HG02571 (cell line): ENCODE measurements at regions not wholly inside any gene's neighbourhood (a gene's known extent, or its start where the extent isn't known, plus 50 kb on each side); places are given as distances from the start of the nearest gene placed in this dataset.

Source experiments
- ATAC-seq: cut with Tn5 transposase; IDR thresholded peaks from one replicate; pipeline ENCODE4 v1.9.1; 2021; ENCODE audit warnings: mild to moderate bottlenecking, moderate library complexity; ENCODE audit not compliant: unreplicated experiment

DNA sequence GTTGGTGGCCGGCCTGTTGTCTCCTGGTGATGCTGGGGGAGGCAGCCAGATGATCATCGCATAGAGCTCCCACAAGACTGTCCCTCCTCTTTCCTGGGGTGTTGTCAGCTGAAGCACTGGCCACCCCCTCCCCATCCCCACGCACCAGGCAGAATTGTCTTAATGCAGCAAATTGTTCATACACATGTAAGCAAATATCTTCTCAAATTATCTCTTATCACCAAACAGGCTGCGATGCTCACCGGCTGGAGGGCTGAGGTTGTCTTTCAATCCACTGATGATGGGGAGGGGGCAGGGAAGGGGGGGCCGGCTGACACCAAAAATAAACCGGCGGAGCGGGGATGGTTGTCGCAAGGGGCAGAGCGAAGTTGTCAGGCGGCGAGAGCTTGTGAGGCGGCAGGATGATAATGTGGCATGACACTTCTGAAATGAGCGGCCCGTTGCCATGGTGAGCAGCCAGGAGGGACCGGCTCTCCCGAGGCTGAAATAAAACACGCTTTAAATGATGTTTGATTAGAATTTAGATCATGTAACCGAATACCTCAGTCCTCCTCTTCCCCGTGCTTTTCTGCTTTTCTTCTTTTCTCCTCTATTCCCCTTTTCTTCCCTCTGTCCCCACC is 59.8 kb downstream of the MRM1 start:
- no peak for ATAC-seq

DNA sequence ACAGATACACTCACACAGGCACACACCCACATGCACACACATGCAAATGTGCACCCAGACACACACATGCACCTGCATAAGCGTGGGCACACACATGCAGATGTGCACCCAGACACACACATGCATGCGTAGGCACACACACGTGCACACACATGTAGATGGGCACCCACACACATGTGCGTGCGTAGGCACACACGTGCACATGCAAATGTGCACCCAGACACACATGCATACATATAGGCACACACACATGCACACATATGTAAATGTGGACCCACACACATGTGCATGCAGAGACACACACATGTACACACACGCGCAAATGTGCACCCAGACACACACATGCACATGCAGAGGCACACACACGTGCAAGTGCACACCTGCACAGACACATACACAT is 60.3 kb downstream of the MRM1 start:
- ATAC-seq = no peak

DNA sequence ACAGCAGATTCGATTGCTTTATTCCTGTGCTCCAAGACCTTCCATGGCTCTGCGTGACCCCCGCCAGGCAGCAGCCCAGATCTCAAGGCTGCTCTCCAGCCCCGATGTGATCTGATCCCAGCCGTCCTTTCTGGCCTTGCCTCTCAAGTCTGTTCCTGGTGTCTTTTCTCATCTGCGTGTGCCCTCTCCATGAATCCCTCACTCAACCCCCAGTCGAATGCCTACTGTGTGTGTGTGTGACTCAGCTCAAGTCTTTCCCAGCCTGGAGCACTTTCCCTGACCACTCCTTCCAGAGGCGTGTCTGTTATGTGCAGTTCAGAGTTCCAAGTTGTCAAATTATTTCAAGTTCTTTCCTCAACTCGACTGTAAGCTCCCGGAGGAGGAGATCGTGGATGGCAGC is 64.0 kb downstream of the MRM1 start:
- no peak for ATAC-seq

GRCh38 chr17:36667922-36668321 is 66.5 kb downstream of the MRM1 start:
- ATAC-seq = no peak

DNA sequence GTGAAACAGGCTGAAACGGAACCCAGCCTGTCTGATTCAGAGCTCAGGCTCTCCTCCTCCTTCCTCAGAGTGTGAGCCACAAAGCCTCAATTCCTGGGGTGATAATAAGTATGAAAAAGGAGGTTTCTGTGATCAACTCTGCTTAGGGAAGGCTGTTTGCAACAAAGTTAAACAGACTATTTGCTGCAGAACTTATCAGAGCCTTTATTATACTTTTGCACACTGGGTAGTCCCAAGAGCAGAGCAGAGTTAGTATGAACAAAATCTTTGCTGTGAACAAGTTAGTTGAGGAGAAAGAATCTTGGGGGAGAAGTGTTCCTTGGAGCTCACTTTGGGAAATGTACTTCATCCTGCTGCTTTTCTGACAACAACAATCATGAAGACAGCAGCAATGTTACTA is 67.4 kb downstream of the MRM1 start:
- no peak for ATAC-seq

DNA sequence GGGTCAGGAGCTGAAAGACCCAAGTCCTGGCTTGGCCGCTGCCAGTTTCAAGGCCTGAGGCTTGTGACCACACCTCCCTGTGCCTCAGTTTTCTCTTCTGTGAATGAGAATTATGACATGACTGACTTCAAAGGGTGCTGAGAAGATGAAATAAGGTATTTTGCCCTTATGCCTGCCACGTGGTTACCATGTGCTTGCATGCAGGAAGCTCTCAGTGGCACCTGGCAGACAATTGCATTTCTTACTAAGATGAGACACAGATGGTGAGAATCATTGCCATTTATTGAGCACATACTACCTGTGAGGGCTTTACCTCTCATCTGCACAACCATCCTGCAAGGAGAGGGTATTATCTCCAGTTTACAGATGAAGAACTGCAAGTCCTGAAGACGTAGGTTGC is 69.8 kb downstream of the MRM1 start:
- ATAC-seq = no peak

DNA sequence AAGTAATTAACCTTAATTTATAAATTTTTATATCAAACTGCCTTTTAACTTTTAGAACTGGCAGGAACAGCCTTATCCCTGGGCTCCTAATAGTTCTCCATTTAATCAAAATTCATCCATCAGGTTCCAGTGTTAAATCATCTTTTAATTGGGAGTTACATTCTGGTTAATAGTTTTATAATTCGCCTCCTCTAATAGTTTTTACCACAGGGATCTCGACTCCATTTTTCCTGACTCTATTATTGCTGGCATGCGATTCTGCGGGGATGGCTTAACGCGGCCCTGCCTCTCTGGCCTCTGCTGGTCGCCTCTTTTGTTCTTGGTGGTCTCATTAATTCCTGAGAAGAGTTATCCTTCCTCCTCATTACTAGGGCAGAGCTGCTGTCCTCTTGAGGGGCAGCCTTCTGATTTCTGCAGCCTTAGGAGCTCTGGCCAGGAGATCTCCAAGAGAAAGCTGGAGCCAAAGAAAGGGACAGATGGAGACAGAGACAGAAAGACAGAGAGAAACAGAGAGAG is 71.1 kb downstream of the MRM1 start:
- ATAC-seq = no peak

DNA sequence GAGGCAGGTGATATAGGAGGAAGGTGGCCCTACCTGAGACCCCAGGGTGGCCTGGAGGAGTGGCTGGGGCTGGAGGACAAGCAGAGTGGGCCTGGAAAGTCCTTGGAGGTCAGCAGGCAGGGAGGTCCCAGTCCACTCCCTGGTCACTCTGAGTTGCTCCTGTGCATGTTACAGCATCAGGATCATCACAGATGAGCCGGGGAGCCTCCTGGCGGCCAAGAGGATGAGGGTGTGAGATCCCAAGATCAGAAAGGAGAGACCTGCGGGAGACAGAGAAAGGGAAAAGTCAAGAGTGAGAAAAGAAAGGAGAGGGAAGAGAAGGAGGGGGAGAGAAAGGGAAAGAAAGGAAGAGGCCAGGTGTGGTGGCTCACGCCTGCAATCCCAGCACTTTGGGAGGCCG is 71.7 kb downstream of the MRM1 start:
- ATAC-seq = no peak

DNA sequence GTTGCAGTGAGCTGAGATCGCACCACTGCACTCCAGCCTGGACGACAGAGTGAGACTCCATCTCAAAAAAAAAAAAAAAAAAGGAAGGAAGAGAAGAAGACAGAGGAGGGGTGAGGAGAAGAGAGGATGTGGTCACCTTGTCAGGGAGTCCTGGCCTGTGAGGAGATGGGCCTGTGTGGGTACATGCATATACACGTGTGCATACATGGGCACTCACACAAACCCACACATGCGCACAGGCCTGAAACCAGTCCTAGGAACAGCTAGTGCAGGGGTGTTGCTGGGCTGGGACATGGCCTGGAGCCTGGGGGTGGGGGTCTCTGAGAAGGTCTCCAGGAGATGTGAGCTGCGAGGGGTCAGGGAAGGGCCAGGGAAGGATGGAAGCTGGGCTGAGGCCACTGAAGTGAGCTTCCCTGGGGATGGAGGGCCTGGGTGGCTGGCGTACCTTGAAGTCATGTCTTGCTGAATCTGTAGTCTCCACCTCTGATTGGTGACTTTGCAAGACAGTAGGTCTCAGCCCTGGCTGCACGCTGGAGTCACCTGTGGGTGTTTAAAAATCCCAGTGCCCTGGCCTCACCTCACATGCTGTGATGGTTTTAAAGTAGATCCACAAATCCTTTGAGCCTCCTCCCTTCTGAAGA is 72.4 kb downstream of the MRM1 start:
- no peak for ATAC-seq

- no peak for ATAC-seq
These were observed 72.9 kb downstream of the MRM1 start for GRCh38 chr17:36674278-36674650.

GRCh38 chr17:36675250-36675649 is 73.9 kb downstream of the MRM1 start:
- no peak for ATAC-seq

- no peak for ATAC-seq
These were observed 74.4 kb downstream of the MRM1 start for GRCh38 chr17:36675786-36676185.

DNA sequence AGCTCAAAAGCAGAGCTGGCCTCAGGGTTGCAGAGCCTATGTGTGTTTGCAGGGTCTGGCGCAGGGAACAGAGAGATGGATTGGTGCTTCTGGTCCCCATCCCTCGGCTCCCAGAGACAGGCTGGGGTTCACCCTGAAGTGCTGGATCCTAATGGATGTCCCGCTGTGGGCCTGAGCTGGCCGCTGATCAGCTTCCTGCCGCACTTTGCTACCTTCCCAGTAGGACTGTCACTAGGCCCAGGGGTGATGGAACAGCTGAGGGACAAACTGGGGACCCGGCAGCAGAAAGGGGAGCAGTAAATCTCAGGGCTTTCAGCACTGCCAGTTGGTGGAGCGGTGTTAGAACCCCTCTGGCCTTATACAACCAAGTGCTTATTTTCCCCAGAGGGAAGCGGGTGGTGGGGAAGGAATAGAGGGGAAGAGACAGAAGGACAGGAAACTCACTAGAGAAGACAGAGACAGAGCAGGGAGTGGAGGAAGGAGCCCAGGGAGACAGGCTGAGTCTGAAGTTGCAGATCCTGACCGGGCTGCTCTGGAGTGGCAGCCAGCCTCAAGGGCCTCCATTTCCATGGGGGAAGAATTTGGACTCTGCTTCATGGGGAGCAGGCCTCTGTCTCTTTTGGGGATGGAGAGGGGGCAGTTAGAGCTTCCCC is 78.6 kb downstream of the MRM1 start:
- no peak for ATAC-seq

- no peak for ATAC-seq
These were observed 79.4 kb downstream of the MRM1 start for GRCh38 chr17:36680701-36681202.

GRCh38 chr17:36682773-36683172 is 81.4 kb downstream of the MRM1 start:
- ATAC-seq = no peak

GRCh38 chr17:36683387-36683786 is 82.0 kb downstream of the MRM1 start:
- ATAC-seq = no peak

DNA sequence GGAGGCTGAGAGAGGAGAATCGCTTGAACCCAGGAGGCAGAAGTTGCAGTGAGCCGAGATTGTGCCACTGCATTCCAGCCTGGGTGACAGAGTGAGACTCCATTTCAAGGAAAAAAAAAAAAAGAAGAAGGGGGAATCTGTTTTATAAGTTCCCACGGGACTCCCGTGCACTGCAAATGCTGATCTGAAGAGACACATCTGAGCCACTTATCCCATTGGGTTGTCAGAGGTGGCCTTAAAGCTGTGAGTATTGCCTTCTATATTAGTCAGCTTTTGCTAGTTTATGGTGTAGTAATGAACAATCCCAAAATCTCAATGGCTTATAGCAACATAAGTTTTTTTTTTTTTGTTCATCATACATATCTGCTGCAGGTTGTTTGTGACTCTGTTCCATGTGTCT is 82.8 kb downstream of the MRM1 start:
- no peak for ATAC-seq

GRCh38 chr17:36686123-36686669 is 84.8 kb downstream of the MRM1 start:
- no peak for ATAC-seq

GRCh38 chr17:36687736-36688135 is 86.4 kb downstream of the MRM1 start:
- ATAC-seq = no peak

- no peak for ATAC-seq
These were observed 87.8 kb downstream of the MRM1 start for GRCh38 chr17:36689089-36689667.

- ATAC-seq = no peak
These were observed 88.8 kb downstream of the MRM1 start for GRCh38 chr17:36690190-36690589.

GRCh38 chr17:36691606-36692005 is 90.2 kb downstream of the MRM1 start:
- ATAC-seq = no peak
